DMS 273 (cell line): ENCODE measurements at regions not wholly inside any gene's neighbourhood (a gene's known extent, or its start where the extent isn't known, plus 50 kb on each side); places are given as distances from the start of the nearest gene placed in this dataset.
A peak's percentile ranks its signal among the peaks of the same experiment; 100 is the strongest.

Experiments used
- DNase-seq: peaks from one replicate; lab custom pipeline; 2025; ENCODE audit not compliant: unreplicated experiment; lab: John Stamatoyannopoulos, UW

- no peak for DNase-seq
Measured at GRCh38 chr6:40803897-40804702, 216.9 kb upstream of the LRFN2 start.

- no peak for DNase-seq
Measured at GRCh38 chr6:40802481-40802880, 215.3 kb upstream of the LRFN2 start.

- DNase-seq: no peak
Measured at GRCh38 chr6:40799296-40800140, 212.4 kb upstream of the LRFN2 start.

DNA sequence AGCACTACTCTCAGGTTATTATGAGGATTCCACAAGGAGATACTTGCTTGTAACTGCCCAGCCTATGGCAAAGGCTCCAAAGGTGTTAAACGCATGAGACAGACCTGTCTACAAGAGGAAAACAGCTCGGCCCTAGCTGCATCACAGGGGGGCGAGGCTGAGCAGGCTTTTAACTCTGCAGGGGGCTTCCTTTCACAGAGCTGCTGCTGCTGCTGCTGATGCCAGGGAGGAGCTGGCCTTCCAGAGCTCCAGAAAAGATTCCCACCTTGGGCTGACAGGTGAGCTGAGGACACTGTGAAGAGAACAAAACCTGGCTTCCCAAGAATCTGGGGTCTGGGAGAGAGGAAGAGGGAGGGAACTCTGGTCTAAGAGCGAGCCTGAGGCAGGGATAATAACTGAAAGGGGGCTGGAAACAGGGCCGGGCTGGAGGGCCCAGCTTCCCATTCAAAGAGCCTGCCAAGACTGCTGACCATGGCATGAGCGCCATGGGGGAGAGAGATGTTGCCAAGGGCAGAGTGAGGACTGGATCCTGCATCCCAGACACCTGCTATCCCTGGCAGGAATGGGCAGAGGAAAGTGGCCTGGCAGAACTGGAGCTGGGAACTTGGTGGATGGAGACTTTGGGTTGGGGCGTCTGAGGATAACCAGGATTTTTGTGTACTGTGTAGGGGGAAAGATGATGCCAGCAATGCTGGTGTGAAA is 211.1 kb upstream of the LRFN2 start:
- no peak for DNase-seq

DNA sequence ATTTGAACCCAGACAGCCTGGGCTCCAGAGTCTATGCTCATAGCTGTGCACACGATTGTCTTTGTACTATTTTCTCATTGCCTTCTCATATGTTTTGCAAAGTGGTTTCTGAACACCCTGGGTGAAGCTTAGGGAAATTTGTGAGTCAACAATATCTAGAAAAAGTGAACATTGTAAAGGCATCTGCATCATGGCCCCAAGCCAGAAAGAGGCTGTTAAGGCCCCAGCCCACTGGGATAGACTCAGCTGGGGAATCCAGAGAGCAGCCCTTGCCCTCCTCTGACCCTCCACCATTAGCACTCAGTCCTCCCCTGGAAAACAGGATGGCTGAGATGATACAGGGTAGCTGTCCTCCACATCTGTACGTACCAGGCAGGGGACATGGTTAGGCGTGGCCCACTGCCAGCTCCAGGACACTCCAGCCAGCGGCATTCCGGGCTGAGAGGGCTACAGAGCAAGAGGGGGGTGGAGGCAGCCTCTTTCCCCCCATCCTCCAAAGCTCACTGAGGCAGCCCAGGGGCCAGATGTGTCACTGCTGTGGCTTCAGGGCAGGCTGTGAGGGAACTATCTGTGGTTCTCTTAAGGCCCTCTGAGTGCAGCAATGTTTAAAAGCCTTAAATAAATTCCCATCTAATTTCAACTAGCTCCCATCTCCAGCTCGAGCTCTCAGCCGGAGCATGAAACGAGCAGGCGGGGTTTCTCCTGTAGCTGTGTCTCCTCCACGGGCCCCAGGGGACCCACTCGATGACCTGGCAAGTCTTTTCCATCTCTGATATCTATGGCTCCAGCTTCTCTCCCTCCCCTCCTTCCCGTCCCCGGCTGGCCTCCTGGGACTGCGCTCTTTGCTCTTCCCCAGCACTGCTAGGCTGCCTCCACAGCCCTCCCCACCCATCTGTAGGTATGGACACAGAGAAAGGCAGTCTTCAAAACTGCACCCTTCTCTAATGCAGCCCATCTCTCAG is 209.4 kb upstream of the LRFN2 start:
- no peak for DNase-seq

GRCh38 chr6:40794586-40794985 is 207.4 kb upstream of the LRFN2 start:
- no peak for DNase-seq

DNA sequence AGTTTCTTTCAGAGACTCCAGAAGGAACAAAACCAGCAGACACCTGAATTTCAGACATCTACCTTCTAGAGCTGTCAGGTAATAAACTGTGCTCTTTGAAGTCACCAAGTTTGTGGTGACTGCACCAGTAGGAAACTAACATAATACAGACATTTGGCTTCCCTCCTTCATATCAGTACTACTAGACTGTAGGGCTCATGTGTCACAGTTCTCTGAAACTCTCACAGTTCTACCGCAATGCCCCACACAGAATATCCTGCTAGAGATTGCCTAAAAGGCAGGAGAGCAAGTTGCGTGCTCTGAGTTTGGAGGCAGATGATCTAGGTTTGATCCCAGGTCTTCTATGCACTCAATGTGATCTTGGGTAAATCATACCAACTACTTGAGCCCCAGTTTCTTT is 205.0 kb upstream of the LRFN2 start:
- no peak for DNase-seq

DNA sequence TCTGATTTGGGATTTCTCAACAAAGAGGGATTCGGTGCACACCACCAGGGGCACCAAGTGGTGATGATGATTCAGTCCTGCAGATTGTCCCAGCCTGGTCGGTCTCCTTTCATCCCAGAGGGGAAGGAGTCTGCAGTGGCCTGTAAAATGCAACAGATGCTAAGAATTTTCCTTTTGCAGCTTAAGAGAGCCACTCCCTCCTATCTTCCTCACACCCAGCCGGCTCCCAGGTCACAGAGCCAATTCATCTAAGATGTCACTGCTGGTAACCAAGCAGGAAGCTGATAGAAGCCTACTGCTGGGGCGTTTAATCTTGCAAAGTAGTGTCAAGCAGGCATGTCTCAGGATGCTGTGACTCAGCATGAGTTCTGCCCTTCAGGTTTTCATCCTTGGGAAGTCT is 203.8 kb upstream of the LRFN2 start:
- no peak for DNase-seq

GRCh38 chr6:40788661-40789655 is 201.8 kb upstream of the LRFN2 start:
- no peak for DNase-seq

DNA sequence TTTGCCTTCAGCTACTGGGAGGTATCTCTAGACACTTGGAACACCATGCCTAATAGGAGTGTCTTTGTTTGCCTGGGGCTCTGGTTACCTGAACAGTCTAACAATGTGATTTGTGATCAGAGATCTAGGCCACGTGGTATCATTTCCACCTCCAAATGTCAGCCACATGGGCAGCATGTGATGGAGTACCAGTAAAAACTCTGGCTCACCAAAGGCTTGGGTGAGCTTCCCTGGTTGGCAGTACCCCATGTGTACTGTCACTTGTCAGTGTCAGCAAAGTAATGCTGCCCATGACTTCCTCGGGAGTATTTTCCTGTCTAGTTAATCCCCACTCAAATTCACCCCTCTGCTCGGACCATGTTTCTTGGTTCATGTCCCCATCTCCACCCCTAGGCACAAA is 195.2 kb upstream of the LRFN2 start:
- no peak for DNase-seq

DNA sequence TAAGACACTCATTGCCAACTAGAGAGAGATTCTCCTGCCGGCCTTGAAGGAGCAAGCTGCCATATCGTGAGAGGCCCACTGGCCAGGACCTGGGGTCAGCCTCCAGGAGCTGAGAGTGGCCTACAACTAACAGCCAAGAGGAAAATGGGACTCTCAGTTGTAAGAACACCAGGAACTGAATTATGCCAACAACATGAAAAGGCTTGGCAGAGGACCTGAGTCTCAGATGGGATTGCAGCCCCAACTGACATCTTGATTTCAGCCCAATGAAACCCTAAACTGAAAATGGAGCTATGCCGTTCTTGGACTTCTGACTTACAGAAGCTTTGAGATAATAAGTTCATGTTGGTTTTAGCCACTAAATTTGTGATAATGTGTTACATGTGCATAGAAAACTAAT is 193.5 kb upstream of the LRFN2 start:
- DNase-seq: no peak

DNA sequence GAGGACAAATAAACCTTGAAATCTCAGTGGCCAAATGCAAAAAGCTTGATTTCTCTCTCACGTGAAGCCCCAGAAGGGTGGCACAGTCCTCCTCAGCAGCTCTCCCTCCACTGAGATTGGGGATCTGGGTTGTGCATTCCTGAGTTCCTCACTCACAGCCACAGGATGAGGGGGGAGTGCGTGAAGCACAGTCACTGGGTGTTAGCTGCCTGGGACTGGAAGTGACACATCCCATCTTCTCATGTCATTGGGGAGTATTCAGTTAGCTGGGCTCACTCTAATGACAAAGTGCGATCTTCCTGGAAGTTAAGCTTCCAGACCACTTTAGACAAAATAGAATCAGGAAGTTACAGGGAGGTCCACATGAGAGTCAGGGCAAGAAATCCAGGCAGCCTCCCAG is 192.2 kb upstream of the LRFN2 start:
- no peak for DNase-seq

- no peak for DNase-seq
Measured at GRCh38 chr6:40778918-40779317, 191.8 kb upstream of the LRFN2 start.

GRCh38 chr6:40778196-40778595 is 191.0 kb upstream of the LRFN2 start:
- no peak for DNase-seq

DNA sequence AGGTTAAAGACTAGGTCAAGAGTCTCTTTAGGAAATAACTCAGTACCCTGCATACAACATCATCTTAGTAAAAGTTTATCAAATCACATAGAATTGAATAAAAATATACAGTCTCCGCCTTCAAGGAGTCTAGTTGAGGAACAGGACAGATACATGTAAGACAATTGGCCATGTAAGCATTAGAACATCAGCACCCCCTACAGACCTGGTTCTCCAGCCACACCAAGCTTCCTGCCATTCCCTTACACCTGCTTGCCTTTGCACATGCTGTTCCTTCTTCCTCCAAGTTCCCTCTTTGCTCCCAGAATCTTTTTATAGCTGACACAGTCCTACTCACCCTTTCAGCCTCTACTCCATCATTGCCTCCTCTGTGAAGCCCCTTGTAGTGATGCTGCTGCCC is 187.8 kb upstream of the LRFN2 start:
- no peak for DNase-seq

GRCh38 chr6:40770794-40771193 is 183.6 kb upstream of the LRFN2 start:
- no peak for DNase-seq

DNA sequence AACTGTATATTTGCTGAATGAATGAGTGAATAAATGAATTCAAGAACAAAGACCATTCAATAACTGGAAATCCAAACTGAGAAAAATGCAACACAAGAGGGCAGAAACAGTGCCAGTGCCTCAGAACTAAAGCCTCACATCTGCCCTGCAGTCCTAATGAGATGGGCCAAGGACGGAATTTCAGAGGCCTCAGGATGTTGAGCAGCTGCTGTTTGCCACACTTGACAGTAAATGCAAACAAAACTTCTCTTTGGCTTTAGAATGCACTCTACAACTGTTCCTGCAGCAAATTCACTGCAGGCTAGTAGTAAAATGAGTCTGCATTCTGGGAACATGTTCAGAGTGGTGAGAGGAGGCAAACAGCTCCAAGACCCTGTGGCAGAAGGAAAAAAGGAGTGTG is 177.6 kb upstream of the LRFN2 start:
- peak; percentile 68 for DNase-seq

GRCh38 chr6:40762981-40763380 is 175.8 kb upstream of the LRFN2 start:
- DNase-seq: no peak

DNA sequence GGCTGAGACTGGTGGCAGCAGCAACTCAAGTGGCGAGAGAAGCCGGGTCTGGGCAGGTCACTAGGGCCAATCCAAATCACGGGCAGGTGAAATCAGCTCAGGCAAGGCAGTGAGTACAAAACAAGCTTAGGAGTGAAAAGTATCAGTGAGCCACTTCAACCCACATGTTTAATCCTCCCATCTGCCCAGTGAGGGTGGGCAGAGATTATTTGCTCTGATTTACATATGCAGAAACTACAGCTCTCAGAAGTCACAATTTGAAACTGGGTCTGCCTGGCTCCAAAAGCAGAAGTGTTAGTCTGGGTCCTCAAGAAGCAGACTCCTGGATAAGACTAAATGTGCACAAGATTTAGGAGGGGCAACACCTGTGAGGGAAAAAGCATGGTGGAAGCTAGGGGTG is 173.7 kb upstream of the LRFN2 start:
- no peak for DNase-seq
